OCI-LY7 (cell line): ENCODE measurements at regions not wholly inside any gene's neighbourhood (a gene's known extent, or its start where the extent isn't known, plus 50 kb on each side); places are given as distances from the start of the nearest gene placed in this dataset.

Experiments used
- BruUV-seq: library from RNA; stranded (reverse); fragments of 400-500 nt; replicated peaks from 2 replicates; lab custom pipeline; 2021; lab: Mats Ljungman, UMichigan
- CTCF ChIA-PET: fragments of 300-600 bp; sonication (Branson Sonifier 250); formaldehyde crosslinking; loops from one replicate; lab custom pipeline; 2022; ENCODE audit warnings: antibody characterized with exemption; ENCODE audit not compliant: unreplicated experiment; lab: Charles Lee
- POLR2A ChIA-PET: fragments of 300-600 bp; sonication (Branson Sonifier 250); formaldehyde crosslinking; loops from one replicate; lab custom pipeline; 2022; ENCODE audit warnings: antibody characterized with exemption; lab: Charles Lee
- DNase-seq: peaks from one replicate; pipeline ENCODE4 v3.0.0-alpha.2; 2015; ENCODE audit warnings: low spot score
- H2AFZ ChIP-seq: fragments of 200-600 bp; sonication (generic), shearing (Covaris generic); 2 replicates; pipeline ENCODE4 v1.6.1; 2014; ENCODE audit warnings: mild to moderate bottlenecking, antibody characterized with exemption, low read length, moderate library complexity
- H3K27ac ChIP-seq: fragments of 200-600 bp; sonication (generic); 2 replicates; pipeline ENCODE4 v1.5.1; 2014; ENCODE audit warnings: mixed run types, low read depth, mild to moderate bottlenecking, moderate library complexity, low read length, inconsistent platforms; ENCODE audit not compliant: poor library complexity, severe bottlenecking
- H3K36me3 ChIP-seq: fragments of 200-600 bp; sonication (generic); 2 replicates; pipeline ENCODE4 v1.6.1; 2014; ENCODE audit warnings: mild to moderate bottlenecking, antibody characterized with exemption, low read length, moderate library complexity, mixed read lengths; ENCODE audit not compliant: insufficient read depth
- H3K4me1 ChIP-seq: fragments of 200-600 bp; sonication (generic); 2 replicates; pipeline ENCODE4 v1.5.1; 2014; ENCODE audit warnings: mild to moderate bottlenecking, low read length; ENCODE audit not compliant: insufficient read depth, poor library complexity, severe bottlenecking
- H3K4me2 ChIP-seq: fragments of 200-600 bp; sonication (generic); 2 replicates; pipeline ENCODE4 v1.6.1; 2014; ENCODE audit warnings: mild to moderate bottlenecking, low read length
- H3K4me3 ChIP-seq: fragments of 200-600 bp; sonication (generic); 2 replicates; pipeline ENCODE4 v1.5.1; 2014; ENCODE audit warnings: mild to moderate bottlenecking, low read depth, low read length; ENCODE audit not compliant: poor library complexity, severe bottlenecking
- H3K79me2 ChIP-seq: fragments of 200-600 bp; sonication (generic); 2 replicates; pipeline ENCODE4 v1.6.1; 2016; ENCODE audit warnings: low read depth, mild to moderate bottlenecking, low read length, moderate library complexity, mixed read lengths; ENCODE audit not compliant: insufficient read depth
- H3K9me2 ChIP-seq: fragments of 200-600 bp; sonication (generic); 2 replicates; pipeline ENCODE4 v1.6.1; 2016; ENCODE audit warnings: mild to moderate bottlenecking, low read length, mixed read lengths; ENCODE audit not compliant: insufficient read depth
- H3K9me3 ChIP-seq: fragments of 200-600 bp; sonication (generic); 2 replicates; pipeline ENCODE4 v1.6.1; 2014; ENCODE audit warnings: mild to moderate bottlenecking, mixed run types, low read length, mixed read lengths
- H4K20me1 ChIP-seq: fragments of 200-600 bp; sonication (generic); 2 replicates; pipeline ENCODE4 v1.6.1; 2014; ENCODE audit warnings: mild to moderate bottlenecking, antibody characterized with exemption, low read length, moderate library complexity, mixed read lengths; ENCODE audit not compliant: insufficient read depth
- CTCF ChIP-seq: fragments of 200-600 bp; sonication (generic); conservative IDR thresholded peaks from 2 replicates; pipeline ENCODE4 v1.5.1; 2014; ENCODE audit warnings: mild to moderate bottlenecking, antibody characterized with exemption, low read length, moderate library complexity, mixed read lengths
- EZH2phosphoT487 ChIP-seq: fragments of 200-600 bp; sonication (generic); IDR thresholded peaks from 2 replicates; pipeline ENCODE4 v1.6.1; 2018; ENCODE audit warnings: low read depth, borderline replicate concordance, mild to moderate bottlenecking, mixed run types, antibody characterized with exemption, low read length, moderate library complexity, mixed read lengths
- intact Hi-C: fragments of 100-400 bp; cut with micrococcal nuclease; formaldehyde crosslinking; loops from one replicate; pipeline ENCODE4 v1.10.0; 2022; ENCODE audit not compliant: unreplicated experiment

GRCh38 chr10:45553613-45554012, 119.0 kb downstream of the ZFAND4 start:
- Histone ChIP-seq H4K20me1 (no peaks in the 10 kb centered on the region), H3K79me2 (peaks cover 4% of the 10 kb centered on the region; the same call in 1 of the 2 replicates), H3K4me2 (no peak overlapping the region), H3K9me3 (no peaks in the 10 kb centered on the region), H3K27ac (no peak overlapping the region), H2AFZ (no peak overlapping the region), H3K36me3 (no peaks in the 10 kb centered on the region), H3K9me2 (no peaks in the 10 kb centered on the region), H3K4me1 (peaks cover 20% of the 10 kb centered on the region), H3K4me3 (no peak overlapping the region)
- POLR2A ChIA-PET: interaction anchor here (0.6 kb wide), 1 partner anchor 29 kb away, joined by 3 read pairs; no protein-coding TSS in a partner anchor
- intact Hi-C loops: no loop called here
- BruUV-seq: no TSS peak
- CTCF ChIA-PET: no interaction called here
- TF ChIP-seq EZH2phosphoT487: no peak
- no peak for TF ChIP-seq CTCF
- DNase-seq: no peak

- Histone ChIP-seq H3K79me2 (peaks cover 4% of the 10 kb centered on the region; the same call in 1 of the 2 replicates), H4K20me1 (no peaks in the 10 kb centered on the region), H3K4me3 (no peak overlapping the region), H3K4me2 (no peak overlapping the region), H2AFZ (no peak overlapping the region), H3K9me3 (no peaks in the 10 kb centered on the region), H3K9me2 (no peaks in the 10 kb centered on the region), H3K27ac (no peak overlapping the region), H3K4me1 (peaks cover 20% of the 10 kb centered on the region), H3K36me3 (no peaks in the 10 kb centered on the region)
- no peak for DNase-seq
- ChIA-PET POLR2A (interaction anchor here (1.0 kb wide), 1 partner anchor 28 kb away, joined by 3 read pairs; no protein-coding TSS in a partner anchor), CTCF (no interaction called here)
- intact Hi-C loops: no loop called here
- BruUV-seq: no TSS peak
- TF ChIP-seq CTCF (no peak), EZH2phosphoT487 (no peak)
Observed at GRCh38 chr10:45553155-45553554, 119.4 kb downstream of the ZFAND4 start.

DNA sequence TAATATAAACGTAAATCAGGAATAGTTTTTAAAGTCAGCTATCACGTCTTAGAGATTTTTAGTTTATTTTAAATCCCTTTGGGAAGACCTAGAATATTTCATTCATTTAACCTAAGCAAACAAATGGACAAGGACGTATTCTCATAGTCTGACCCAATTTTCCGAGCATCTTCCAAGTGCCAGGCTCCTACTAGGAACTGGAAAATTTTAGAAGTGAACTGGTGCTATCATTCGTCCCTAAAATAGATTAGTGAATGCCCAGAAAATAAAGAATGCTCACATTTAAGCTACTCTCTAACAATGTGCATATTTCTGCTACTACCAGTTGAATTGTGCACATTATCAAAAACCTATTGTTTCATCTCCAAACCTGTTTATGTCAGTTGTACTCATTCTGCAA, 120.1 kb downstream of the ZFAND4 start:
- Histone ChIP-seq H4K20me1 (no peaks in the 10 kb centered on the region), H3K9me3 (no peaks in the 10 kb centered on the region), H3K4me1 (peaks cover 13% of the 10 kb centered on the region), H3K9me2 (no peaks in the 10 kb centered on the region), H3K4me3 (no peak overlapping the region), H3K36me3 (no peaks in the 10 kb centered on the region), H3K27ac (no peak overlapping the region), H3K79me2 (peaks cover 4% of the 10 kb centered on the region; the same call in 1 of the 2 replicates), H3K4me2 (no peak overlapping the region), H2AFZ (no peak overlapping the region)
- intact Hi-C loops: no loop called here
- TF ChIP-seq EZH2phosphoT487 (no peak), CTCF (no peak)
- ChIA-PET CTCF (no interaction called here), POLR2A (interaction anchor here (0.7 to 1.0 kb wide), 2 partner anchors 27 to 29 kb away, joined by 3 read pairs; no protein-coding TSS in a partner anchor)
- BruUV-seq: no TSS peak
- DNase-seq: no peak
